OCI-LY1 (cell line): ENCODE measurements at regions not wholly inside any gene's neighbourhood (a gene's known extent, or its start where the extent isn't known, plus 50 kb on each side); places are given as distances from the start of the nearest gene placed in this dataset.

Experiments
- CTCF ChIP-seq: fragments of 200-600 bp; sonication (generic), shearing (Covaris generic); IDR thresholded peaks from 2 replicates; pipeline ENCODE4 v1.5.1; 2017; ENCODE audit warnings: mild to moderate bottlenecking, antibody characterized with exemption, low read length, moderate library complexity, mixed read lengths
- EZH2 ChIP-seq: fragments of 200-600 bp; sonication (generic), shearing (Covaris generic); IDR thresholded peaks from 2 replicates; pipeline ENCODE4 v1.8.0; 2017; ENCODE audit warnings: borderline replicate concordance, mixed run types, mild to moderate bottlenecking, antibody characterized with exemption, low read length, moderate library complexity, mixed read lengths

- TF ChIP-seq CTCF (no peak), EZH2 (no peak)
Observed at GRCh38 chr22:48644108-48644507, 1183.6 kb downstream of the BRD1 start.
